Left colon (tissue), 2 donors: ENCODE measurements at regions not wholly inside any gene's neighbourhood (a gene's known extent, or its start where the extent isn't known, plus 50 kb on each side); places are given as distances from the start of the nearest gene placed in this dataset.

Source experiments
- ATAC-seq: fragments of 200-7000 bp; cut with Tn5 transposase; one replicate; pipeline ENCODE4 v1.9.1; 2020; ENCODE audit warnings: mild to moderate bottlenecking, moderate library complexity
- DNase-seq, 2 donors: peaks; one replicate each; pipeline ENCODE4 v3.0.0-alpha.2; 2020
- intact Hi-C, 2 donors: fragments of 100-400 bp; cut with DNase I in 1 of 2; cut with micrococcal nuclease in 1 of 2; formaldehyde crosslinking; loops; one replicate each; pipeline versions ENCODE4 v1.11.2 to v1.14.0; 2022; cut with DNase I, micrococcal nuclease
- donor health status: DM: no; HTN: no; CAD: no.
- donor health status: DM: yes; HTN: yes; CAD: no.

GRCh38 chr2:111626037-111626864 lies 257.7 kb downstream of the ANAPC1 start:
- intact Hi-C loops: no loop called here
- ATAC-seq (no peak), DNase-seq (no peak)

GRCh38 chr2:111626865-111627163 lies 257.2 kb downstream of the ANAPC1 start:
- DNase-seq: no peak
- intact Hi-C loops: no loop called here
- no peak for ATAC-seq

- ATAC-seq: no peak
- intact Hi-C loops: no loop called here
- DNase-seq: no peak
Measured at GRCh38 chr2:111627256-111627655, 256.7 kb downstream of the ANAPC1 start.

- intact Hi-C loops: no loop called here
- no peak for ATAC-seq
- DNase-seq: no peak
Measured at GRCh38 chr2:111628221-111628620, 255.8 kb downstream of the ANAPC1 start.

GRCh38 chr2:111629983-111630382 lies 254.0 kb downstream of the ANAPC1 start:
- DNase-seq: no peak
- intact Hi-C loops: no loop called here
- ATAC-seq: no peak

GRCh38 chr2:111632661-111633060 lies 251.3 kb downstream of the ANAPC1 start:
- no peak for DNase-seq
- intact Hi-C loops: no loop called here
- no peak for ATAC-seq

- DNase-seq (no peak), ATAC-seq (no peak)
- intact Hi-C loops: no loop called here
Measured at GRCh38 chr2:111633189-111633588, 250.8 kb downstream of the ANAPC1 start.

GRCh38 chr2:111633643-111634042 lies 250.3 kb downstream of the ANAPC1 start:
- no peak for ATAC-seq
- intact Hi-C loops: no loop called here
- DNase-seq: no peak

GRCh38 chr2:111634050-111634794 lies 249.8 kb downstream of the ANAPC1 start:
- ATAC-seq (no peak), DNase-seq (no peak)
- intact Hi-C loops: no loop called here

- ATAC-seq: no peak
- intact Hi-C loops: no loop called here
- no peak for DNase-seq
Measured at GRCh38 chr2:111634995-111635538, 248.9 kb downstream of the ANAPC1 start.

- DNase-seq (no peak), ATAC-seq (no peak)
- intact Hi-C loops: no loop called here
Measured at GRCh38 chr2:111636905-111637304, 247.1 kb downstream of the ANAPC1 start.

GRCh38 chr2:111638274-111638877 lies 245.6 kb downstream of the ANAPC1 start:
- no peak for ATAC-seq
- DNase-seq: no peak
- intact Hi-C loops: no loop called here

GRCh38 chr2:111640480-111640879 lies 243.5 kb downstream of the ANAPC1 start:
- DNase-seq (no peak), ATAC-seq (no peak)
- intact Hi-C loops: no loop called here

GRCh38 chr2:111642586-111643327 lies 241.2 kb downstream of the ANAPC1 start:
- DNase-seq (no peak), ATAC-seq (no peak)
- intact Hi-C loops: no loop called here

- no peak for ATAC-seq
- intact Hi-C loops: no loop called here
- DNase-seq: no peak
Measured at GRCh38 chr2:111643759-111644158, 240.2 kb downstream of the ANAPC1 start.

- no peak for DNase-seq
- intact Hi-C loops: no loop called here
- no peak for ATAC-seq
Measured at GRCh38 chr2:111647359-111647758, 236.6 kb downstream of the ANAPC1 start.

- ATAC-seq (no peak), DNase-seq (no peak)
- intact Hi-C loops: no loop called here
Measured at GRCh38 chr2:111652038-111652437, 232.0 kb downstream of the ANAPC1 start.

GRCh38 chr2:111652681-111653080 lies 231.3 kb downstream of the ANAPC1 start:
- ATAC-seq (no peak), DNase-seq (no peak)
- intact Hi-C loops: no loop called here

- no peak for ATAC-seq
- DNase-seq: no peak
- intact Hi-C loops: no loop called here
Measured at GRCh38 chr2:111653103-111653624, 230.8 kb downstream of the ANAPC1 start.
